NOMO-1 treated with DMSO at 0.1 percent for 48 hours (cell line): ENCODE measurements at regions not wholly inside any gene's neighbourhood (a gene's known extent, or its start where the extent isn't known, plus 50 kb on each side); places are given as distances from the start of the nearest gene placed in this dataset.
"Not testable (repeated sequence)": the region's sequence is repeated elsewhere in the genome, so short reads cannot be mapped to it uniquely, and the experiment has no call there.

ENCODE experiments used
- DNase-seq: peaks from one replicate; lab custom pipeline; 2025; ENCODE audit not compliant: unreplicated experiment; lab: John Stamatoyannopoulos, UW

GRCh38 chr2:129492548-129492947 is 486.9 kb upstream of the RAB6C start:
- DNase-seq = no peak

- DNase-seq = peak; percentile 37
These were observed 479.7 kb upstream of the RAB6C start for GRCh38 chr2:129499747-129500146.

- DNase-seq = no peak
These were observed 476.7 kb upstream of the RAB6C start for GRCh38 chr2:129502781-129503180.

- no peak for DNase-seq
These were observed 474.8 kb upstream of the RAB6C start for GRCh38 chr2:129504646-129505045.

GRCh38 chr2:129518937-129519336 is 460.5 kb upstream of the RAB6C start:
- no peak for DNase-seq

GRCh38 chr2:129532158-129532557 is 447.3 kb upstream of the RAB6C start:
- not testable (repeated sequence) for DNase-seq

GRCh38 chr2:129548880-129549279 is 430.6 kb upstream of the RAB6C start:
- no peak for DNase-seq

- no peak for DNase-seq
These were observed 428.9 kb upstream of the RAB6C start for GRCh38 chr2:129550536-129550935.

GRCh38 chr2:129554373-129554772 is 425.1 kb upstream of the RAB6C start:
- DNase-seq = no peak

GRCh38 chr2:129559101-129559500 is 420.4 kb upstream of the RAB6C start:
- no peak for DNase-seq

GRCh38 chr2:129565551-129566109 is 413.8 kb upstream of the RAB6C start:
- no peak for DNase-seq

GRCh38 chr2:129570812-129571211 is 408.7 kb upstream of the RAB6C start:
- DNase-seq = not testable (repeated sequence)

GRCh38 chr2:129575431-129575830 is 404.0 kb upstream of the RAB6C start:
- no peak for DNase-seq

GRCh38 chr2:129575880-129576279 is 403.6 kb upstream of the RAB6C start:
- no peak for DNase-seq

GRCh38 chr2:129580001-129580400 is 399.5 kb upstream of the RAB6C start:
- DNase-seq = no peak

- peak; percentile 1 for DNase-seq
These were observed 393.7 kb upstream of the RAB6C start for GRCh38 chr2:129585760-129586159.

- DNase-seq = no peak
These were observed 391.9 kb upstream of the RAB6C start for GRCh38 chr2:129587426-129588064.

GRCh38 chr2:129604560-129604959 is 374.9 kb upstream of the RAB6C start:
- DNase-seq = no peak

- no peak for DNase-seq
These were observed 373.8 kb upstream of the RAB6C start for GRCh38 chr2:129605646-129606045.

- no peak for DNase-seq
These were observed 372.8 kb upstream of the RAB6C start for GRCh38 chr2:129606496-129607270.

GRCh38 chr2:129609224-129609623 is 370.2 kb upstream of the RAB6C start:
- DNase-seq = no peak

GRCh38 chr2:129610766-129611165 is 368.7 kb upstream of the RAB6C start:
- no peak for DNase-seq
